Retina (tissue), 1 donor: ENCODE measurements at regions not wholly inside any gene's neighbourhood (a gene's known extent, or its start where the extent isn't known, plus 50 kb on each side); places are given as distances from the start of the nearest gene placed in this dataset.

Experiments
- DNase-seq: peaks from one replicate; pipeline ENCODE4 v3.0.0-alpha.2; 2016

GRCh38 chr2:144152817-144153271 lies 367.1 kb downstream of the ZEB2 start:
- no peak for DNase-seq

GRCh38 chr2:144151851-144152250 lies 368.1 kb downstream of the ZEB2 start:
- no peak for DNase-seq

DNA sequence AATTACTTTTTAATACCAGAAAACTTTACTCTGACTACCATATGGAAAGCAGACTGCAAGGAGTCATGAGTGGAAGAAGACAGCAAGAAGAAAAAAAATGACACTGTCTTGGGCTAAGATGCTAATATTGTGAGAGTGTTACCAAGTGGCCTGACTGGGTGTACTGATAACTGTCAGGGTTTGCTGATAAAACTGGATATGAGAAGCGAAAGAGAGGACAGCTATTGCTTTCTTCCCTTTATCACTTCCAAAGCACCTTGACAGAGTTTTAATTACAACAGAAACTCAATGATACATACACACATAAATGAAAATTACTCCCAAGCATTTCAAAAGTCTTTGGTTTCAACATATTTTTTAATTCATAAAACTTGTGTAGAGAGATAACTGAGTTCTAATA lies 368.5 kb downstream of the ZEB2 start:
- no peak for DNase-seq

DNA sequence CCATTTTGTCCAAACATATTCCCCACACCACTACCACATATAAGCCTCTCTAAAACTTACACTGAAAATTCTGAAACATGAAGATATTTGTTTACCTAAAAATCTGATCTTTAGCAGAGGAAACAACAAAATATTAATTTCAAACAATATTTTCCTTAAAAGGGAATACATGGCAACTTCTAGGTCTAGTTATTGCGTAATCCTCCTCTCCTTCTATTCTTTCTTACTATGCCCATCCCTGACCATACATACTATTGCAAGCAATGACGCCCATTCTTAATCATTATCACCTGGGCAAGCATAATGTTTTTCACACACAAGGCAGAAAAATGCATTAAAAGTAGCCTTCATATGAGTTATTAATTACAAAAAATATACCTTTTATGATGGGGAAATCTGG lies 372.6 kb downstream of the ZEB2 start:
- no peak for DNase-seq

DNA sequence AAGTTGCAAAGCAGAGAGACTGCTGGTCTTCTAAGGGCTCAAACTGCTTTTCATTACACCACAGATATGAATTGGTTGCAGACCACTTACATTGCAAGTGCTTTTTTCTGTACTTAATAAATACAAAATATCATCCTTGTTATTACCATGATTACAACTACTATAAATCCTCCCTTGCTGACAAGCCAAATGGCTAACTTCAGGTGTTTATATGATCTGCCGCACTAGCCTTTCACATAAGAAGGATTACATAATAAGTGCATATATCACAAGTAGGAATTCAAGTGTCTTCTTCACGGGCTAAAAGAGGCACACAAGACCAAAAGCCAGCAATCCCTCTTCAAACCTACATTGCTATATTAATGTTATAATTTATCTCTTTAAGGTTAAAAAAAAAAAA lies 373.0 kb downstream of the ZEB2 start:
- DNase-seq: no peak

DNA sequence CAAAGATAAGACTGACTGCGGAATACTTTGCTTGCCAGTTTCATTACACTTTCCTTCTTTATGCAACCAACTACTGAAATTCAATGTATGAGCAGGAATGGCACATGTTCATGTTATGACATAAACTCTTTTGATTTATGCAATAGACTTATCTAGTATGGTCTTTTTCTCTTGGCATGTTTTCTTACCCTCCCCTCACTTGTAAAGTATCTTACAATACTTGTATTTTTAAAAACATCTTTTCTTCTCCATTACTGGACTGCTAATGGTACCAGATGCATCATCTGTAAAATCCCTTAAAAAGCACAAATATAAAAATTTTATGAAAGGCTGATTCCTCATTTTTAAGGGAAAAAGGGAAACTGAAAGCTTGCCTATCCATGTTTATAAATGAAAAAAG lies 373.8 kb downstream of the ZEB2 start:
- no peak for DNase-seq

DNA sequence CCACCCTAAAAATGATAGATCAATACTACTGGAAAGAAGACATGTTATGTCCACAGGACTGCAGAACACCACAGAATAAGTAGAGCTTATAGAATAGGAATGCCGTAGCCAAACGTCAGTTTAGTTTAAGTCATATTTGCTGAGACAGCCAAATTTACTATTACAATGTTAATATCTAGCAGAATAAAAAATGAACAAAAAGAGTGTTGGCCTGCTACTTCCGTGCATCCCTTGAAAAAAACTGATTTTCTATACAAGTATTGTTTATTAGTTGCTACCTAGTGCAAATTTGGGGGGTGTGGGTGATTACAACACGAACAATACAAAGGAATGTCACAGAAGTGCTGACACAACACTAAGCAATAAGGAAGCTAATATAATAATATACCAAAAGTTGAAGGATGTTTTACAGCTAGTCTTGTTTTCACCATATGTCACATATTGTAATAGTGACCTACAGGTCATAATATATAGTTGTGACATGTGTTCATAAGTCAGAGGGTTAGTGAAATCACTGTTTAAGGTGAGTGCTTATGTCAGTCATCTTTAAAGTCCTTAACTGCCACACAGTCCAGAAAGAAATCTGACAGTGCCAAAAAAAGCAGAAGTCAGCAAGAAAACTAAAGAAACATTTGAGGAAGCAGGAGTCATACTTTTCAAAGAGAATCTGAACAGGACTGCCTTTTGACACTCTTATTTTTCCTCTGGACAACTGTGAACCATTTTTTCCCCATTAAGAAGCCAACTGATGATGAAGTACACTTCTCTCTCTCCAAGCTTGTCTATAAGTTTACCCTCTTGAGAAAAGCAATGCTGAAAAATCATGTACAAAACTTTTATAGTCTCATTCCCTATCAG lies 376.4 kb downstream of the ZEB2 start:
- no peak for DNase-seq

- no peak for DNase-seq
Observed at GRCh38 chr2:144140891-144141290, 379.0 kb downstream of the ZEB2 start.

DNA sequence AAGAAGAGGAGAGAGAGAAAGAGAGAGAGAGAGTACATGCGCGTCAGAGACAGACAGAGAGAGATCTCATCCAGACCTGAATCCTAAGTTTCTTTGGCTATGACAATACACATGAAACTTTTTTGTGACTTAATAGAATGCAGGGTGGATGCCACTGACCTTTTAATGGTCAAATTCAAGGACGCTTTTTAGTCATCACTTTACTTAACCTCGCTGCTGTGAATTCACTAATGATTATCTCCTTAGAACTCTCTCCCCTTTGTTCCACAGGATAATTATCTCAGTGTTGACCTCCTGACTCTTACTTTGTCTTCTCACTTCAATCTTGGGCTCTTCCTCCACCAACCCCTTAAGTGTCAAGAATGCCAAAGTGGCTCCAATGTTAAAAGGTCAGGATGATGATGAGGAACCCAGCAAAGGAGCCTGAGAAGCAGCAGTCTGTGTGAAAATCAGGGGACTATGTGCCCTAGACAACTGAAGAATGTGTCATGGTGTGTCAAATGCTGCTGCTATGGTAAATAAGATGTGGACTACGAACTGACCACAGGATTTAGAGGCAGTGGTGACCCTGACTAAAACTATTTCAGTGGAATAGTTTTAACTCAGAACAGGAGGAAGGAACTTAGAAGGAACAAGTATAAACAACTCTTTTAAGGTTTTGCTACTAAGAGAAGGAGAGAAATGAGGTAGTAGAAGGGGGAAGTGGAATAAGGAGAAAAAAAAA lies 382.1 kb downstream of the ZEB2 start:
- no peak for DNase-seq

DNA sequence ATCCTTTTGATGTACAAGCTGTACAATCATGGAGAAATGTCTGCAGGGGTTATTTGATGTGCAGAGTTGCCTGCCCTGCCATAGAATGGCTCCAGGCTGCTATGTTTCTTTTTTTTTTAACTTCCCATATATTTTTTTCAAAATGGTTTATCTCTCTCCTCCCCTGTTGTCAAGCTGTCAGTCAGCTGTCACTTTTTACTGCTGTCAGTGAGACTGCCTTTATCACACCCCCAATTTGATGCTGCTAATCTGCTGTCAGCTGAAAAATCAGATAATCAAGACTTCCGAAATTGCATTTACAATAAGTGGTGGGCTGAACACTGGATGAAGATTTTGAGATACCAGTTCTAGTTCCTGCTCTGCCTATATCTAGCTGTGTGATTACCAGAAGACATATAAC lies 382.6 kb downstream of the ZEB2 start:
- DNase-seq: no peak

- DNase-seq: no peak
Observed at GRCh38 chr2:144136297-144137010, 383.5 kb downstream of the ZEB2 start.

DNA sequence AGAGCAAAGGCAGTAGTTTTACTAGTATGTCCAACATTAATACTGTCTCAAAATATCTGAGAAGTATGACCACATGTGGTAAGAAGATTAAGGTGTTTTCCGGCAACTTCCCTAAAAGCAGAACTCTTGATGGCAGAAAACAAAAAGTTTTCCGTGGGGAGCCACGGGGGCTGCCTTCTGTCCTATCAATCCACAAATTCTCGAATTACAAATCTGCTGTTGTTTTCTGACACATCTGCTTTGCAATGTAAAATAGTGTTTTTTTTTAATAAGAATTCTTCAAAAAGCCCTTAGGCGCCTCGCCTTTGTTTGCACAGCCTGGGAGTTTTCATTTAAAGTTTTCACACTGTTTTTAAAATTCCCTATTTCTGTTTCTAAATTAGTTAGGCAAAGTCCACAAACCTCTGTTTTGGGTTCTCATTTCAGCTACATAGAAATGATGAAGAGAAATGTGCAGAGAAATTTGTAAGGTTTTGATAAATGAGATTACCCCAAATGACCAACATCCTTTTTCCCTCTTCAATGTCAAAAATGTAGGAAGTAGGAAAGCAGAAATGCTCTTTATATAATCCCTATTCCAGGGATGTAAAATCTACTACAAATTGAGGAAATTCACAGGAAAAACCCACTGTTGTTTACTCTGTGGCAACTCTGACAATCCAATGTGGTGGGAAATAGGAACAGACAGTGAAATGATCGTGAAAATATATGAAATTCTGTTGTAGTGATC lies 385.8 kb downstream of the ZEB2 start:
- no peak for DNase-seq

DNA sequence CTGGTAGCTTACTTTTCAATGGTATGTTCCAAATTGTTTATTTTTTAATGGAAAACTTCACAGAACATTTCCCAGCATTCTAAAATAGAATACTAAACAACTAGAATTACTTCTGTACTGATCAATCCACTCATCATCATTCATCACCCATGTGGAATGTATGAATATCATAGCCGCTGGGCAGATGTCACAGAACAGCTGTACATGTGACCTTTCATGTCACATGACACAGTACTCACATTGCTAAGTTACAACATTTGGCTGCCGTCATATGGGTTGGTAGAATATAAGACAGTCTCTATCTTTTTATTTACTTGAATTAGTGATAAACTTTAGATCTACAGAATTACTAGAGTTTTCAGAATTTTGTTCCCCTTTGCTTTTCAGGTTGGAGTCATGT lies 387.6 kb downstream of the ZEB2 start:
- DNase-seq: no peak

DNA sequence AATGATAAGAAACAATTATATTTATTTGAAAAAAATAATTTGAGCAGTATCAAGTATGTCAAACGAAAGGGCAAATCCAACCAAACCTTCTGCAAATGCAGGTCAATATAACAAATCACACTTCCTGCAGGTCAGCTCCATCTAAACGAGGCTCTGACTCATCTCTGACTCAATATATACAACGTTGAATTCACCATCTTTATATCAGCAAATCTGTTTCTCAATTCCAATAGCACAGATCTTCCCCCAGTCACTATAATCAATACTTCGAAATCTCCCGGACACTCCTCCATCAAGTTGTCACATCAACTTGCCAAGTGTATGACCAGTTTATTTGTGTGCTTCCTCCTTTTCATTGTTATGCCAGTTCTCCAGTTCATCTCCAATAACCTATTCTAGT lies 388.9 kb downstream of the ZEB2 start:
- no peak for DNase-seq

GRCh38 chr2:144130551-144130950 lies 389.4 kb downstream of the ZEB2 start:
- no peak for DNase-seq

- no peak for DNase-seq
Observed at GRCh38 chr2:144128130-144128746, 391.7 kb downstream of the ZEB2 start.

DNA sequence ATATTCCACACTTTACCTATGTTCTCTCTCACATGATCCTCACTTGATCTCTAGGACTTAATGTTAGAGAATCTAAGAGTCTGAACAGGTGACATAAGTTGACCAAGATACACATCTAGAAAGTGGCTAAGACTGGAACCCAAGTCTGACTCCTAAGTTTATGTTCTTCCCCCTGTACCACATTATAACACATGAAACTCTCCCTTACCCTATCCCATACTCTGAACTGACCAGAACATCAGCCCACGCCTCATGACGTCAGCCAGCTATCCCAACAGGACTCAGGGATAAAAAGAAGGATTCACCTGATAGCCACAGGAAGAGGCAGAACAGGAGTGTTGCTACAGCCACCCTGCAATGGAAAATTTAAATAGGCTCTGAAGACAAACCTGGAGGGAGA lies 392.2 kb downstream of the ZEB2 start:
- no peak for DNase-seq

- no peak for DNase-seq
Observed at GRCh38 chr2:144126302-144126701, 393.6 kb downstream of the ZEB2 start.

- no peak for DNase-seq
Observed at GRCh38 chr2:144125751-144126150, 394.2 kb downstream of the ZEB2 start.

GRCh38 chr2:144124882-144125281 lies 395.0 kb downstream of the ZEB2 start:
- no peak for DNase-seq

GRCh38 chr2:144120487-144120886 lies 399.4 kb downstream of the ZEB2 start:
- DNase-seq: no peak

DNA sequence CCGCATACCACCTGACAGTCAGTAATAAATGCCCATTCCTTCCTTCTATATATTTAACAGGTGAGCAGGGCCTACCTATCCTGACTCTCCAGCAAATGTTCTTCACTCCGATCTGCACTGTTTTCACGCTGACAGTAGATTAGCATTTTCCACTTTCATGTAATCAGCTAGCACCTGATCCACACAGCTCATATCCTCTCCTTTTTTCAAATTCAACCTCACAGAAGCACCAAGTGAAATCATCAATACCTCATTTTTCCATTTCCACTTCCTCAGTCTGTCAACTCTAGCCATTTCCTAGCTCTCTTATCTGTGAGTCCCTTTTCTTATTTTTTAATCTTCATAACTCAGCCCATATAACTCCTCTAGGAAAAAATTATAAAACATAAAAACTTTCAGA lies 402.8 kb downstream of the ZEB2 start:
- no peak for DNase-seq
